Ovary (tissue), 7 donors: ENCODE measurements at regions not wholly inside any gene's neighbourhood (a gene's known extent, or its start where the extent isn't known, plus 50 kb on each side); places are given as distances from the start of the nearest gene placed in this dataset.

Experiments
- DNase-seq, 5 donors: peaks; one replicate each; pipeline ENCODE4 v3.0.0-alpha.2; 2019 to 2020
- H3K27ac ChIP-seq, 2 donors: fragments of 200-600 bp; one replicate each; pipeline versions ENCODE4 v1.5.1 to v1.8.0; 2019 to 2022
- H3K27me3 ChIP-seq: fragments of 200-600 bp; one replicate; pipeline ENCODE4 v1.8.0; 2022
- H3K36me3 ChIP-seq: fragments of 200-600 bp; sonication (generic); one replicate; pipeline ENCODE4 v1.5.1; 2019
- H3K4me1 ChIP-seq: one replicate; pipeline ENCODE4 v1.8.1; 2013; ENCODE audit warnings: mild to moderate bottlenecking, moderate library complexity; ENCODE audit not compliant: insufficient read depth
- H3K4me3 ChIP-seq: fragments of 200-600 bp; sonication (generic); one replicate; pipeline ENCODE4 v1.5.1; 2017
- H3K9me3 ChIP-seq, 2 donors: fragments of 200-600 bp in 1 of 2; sonication (generic) in 1 of 2; one replicate each; pipeline versions ENCODE4 v1.5.1 to v1.8.1; 2013 to 2019; ENCODE audit warnings: mild to moderate bottlenecking in 1 of 2, moderate library complexity in 1 of 2
- CTCF ChIP-seq, 3 donors: fragments of 450-650 bp in 2 of 3; fragments of 200-600 bp in 1 of 3; IDR thresholded peaks; one replicate each; pipeline versions ENCODE4 v1.5.1 to v1.8.0; 2016 to 2022; ENCODE audit warnings: antibody characterized with exemption in 3 of 3, mild to moderate bottlenecking in 1 of 3
- EP300 ChIP-seq: sonication (generic); formaldehyde crosslinking; IDR thresholded peaks from one replicate; pipeline ENCODE4 v1.6.1; 2017; ENCODE audit warnings: antibody characterized with exemption
- POLR2A ChIP-seq: fragments of 450-650 bp; IDR thresholded peaks from one replicate; pipeline ENCODE4 v1.6.1; 2017; ENCODE audit warnings: antibody characterized with exemption, mild to moderate bottlenecking, moderate library complexity
- WGBS, 3 donors: extraction: QIAGEN DNeasy Blood & Tissue Kit in 1 of 3; methylation state at CpG; one replicate each; pipeline versions ENCODE4 v1.1.5 to v1.1.7; 2013 to 2017; 5-methylcytosine and 5-hydroxymethylcytosine counted together
- intact Hi-C, 4 donors: fragments of 100-400 bp; cut with DNase I; formaldehyde crosslinking; loops; one replicate each; pipeline versions ENCODE4 v1.11.0 to v1.15.1; 2022 to 2023
- donor health status: DM: no; HTN: no; CAD: no; lungs with moderate emphysema.
- donor health status: DM: no; HTN: no; CAD: no.
- donor health status: Bipolar disorder and iron deficiency.
- donor health status: DM: no; HTN: no; CAD: no.
- donor health status: DM: yes; HTN: yes; CAD: no.

- no peak for DNase-seq
- Histone ChIP-seq H3K4me3 (no peak overlapping the region), H3K9me3 (no peaks in the 10 kb centered on the region), H3K4me1 (no peaks in the 10 kb centered on the region), H3K27me3 (no peaks in the 10 kb centered on the region), H3K27ac (no peak overlapping the region), H3K36me3 (no peaks in the 10 kb centered on the region)
- intact Hi-C loops = no loop called here
- TF ChIP-seq EP300 = no peak
- no peak for TF ChIP-seq CTCF (IDR thresholded peaks at IDR 0.05)
- no peak for TF ChIP-seq POLR2A
- 75 to 88% (median 82%) methylated on average over 4 of the region's 4 CpGs for WGBS, 3 donors
These were observed 82.3 kb upstream of the LPAR1 start for GRCh38 chr9:111120526-111120925.

GRCh38 chr9:111118256-111118948 is 80.1 kb upstream of the LPAR1 start:
- no peaks in the 10 kb centered on the region for H3K4me1 ChIP-seq
- H3K27me3 ChIP-seq = no peaks in the 10 kb centered on the region
- H3K27ac ChIP-seq = no peak overlapping the region
- TF ChIP-seq CTCF (IDR thresholded peaks at IDR 0.05) = no peak
- TF ChIP-seq EP300 = no peak
- TF ChIP-seq POLR2A = no peak
- H3K36me3 ChIP-seq = no peaks in the 10 kb centered on the region
- H3K4me3 ChIP-seq = no peak overlapping the region
- H3K9me3 ChIP-seq = no peaks in the 10 kb centered on the region
- no peak for DNase-seq
- intact Hi-C loops = no loop called here

GRCh38 chr9:111114486-111114885 is 76.2 kb upstream of the LPAR1 start:
- Histone ChIP-seq H3K4me3 (no peak overlapping the region), H3K9me3 (no peaks in the 10 kb centered on the region), H3K36me3 (no peaks in the 10 kb centered on the region), H3K4me1 (no peaks in the 10 kb centered on the region), H3K27me3 (no peaks in the 10 kb centered on the region), H3K27ac (no peak overlapping the region)
- WGBS, 3 donors = 74 to 83% (median 80%) methylated on average over 1 of the region's 1 CpG
- intact Hi-C loops = no loop called here
- no peak for TF ChIP-seq EP300
- no peak for TF ChIP-seq CTCF (IDR thresholded peaks at IDR 0.05)
- no peak for TF ChIP-seq POLR2A
- DNase-seq = no peak

- WGBS, 3 donors = 87 to 89% (median 88%) methylated on average over 2 of the region's 2 CpGs
- H3K9me3 ChIP-seq = no peaks in the 10 kb centered on the region
- no peaks in the 10 kb centered on the region for H3K4me1 ChIP-seq
- no peaks in the 10 kb centered on the region for H3K36me3 ChIP-seq
- TF ChIP-seq POLR2A (no peak), CTCF (IDR thresholded peaks at IDR 0.05) (no peak), EP300 (no peak)
- intact Hi-C loops = no loop called here
- no peak overlapping the region for H3K4me3 ChIP-seq
- no peak overlapping the region for H3K27ac ChIP-seq
- DNase-seq = no peak
- H3K27me3 ChIP-seq = no peaks in the 10 kb centered on the region
These were observed 75.4 kb upstream of the LPAR1 start for GRCh38 chr9:111113712-111114111.
